ENCODE measurements at regions not wholly inside any gene's neighbourhood (a gene's known extent, or its start where the extent isn't known, plus 50 kb on each side); places are given as distances from the start of the nearest gene placed in this dataset.

- DNase-seq, result no peak
Observed at GRCh38 chrX:155682834-155683233, 70.1 kb upstream of the TMLHE start.

GRCh38 chrX:155679715-155680114 is 67.0 kb upstream of the TMLHE start:
- no peak for DNase-seq

- DNase-seq, result no peak
Observed at GRCh38 chrX:155673338-155673737, 60.6 kb upstream of the TMLHE start.

- DNase-seq, result no peak
Observed at GRCh38 chrX:155666741-155667140, 54.0 kb upstream of the TMLHE start.

Data from activated CD4-positive, alpha-beta T cell treated with anti-CD3 and anti-CD28 coated beads for 4 hours (primary cell).